A673 (cell line): ENCODE measurements at regions not wholly inside any gene's neighbourhood (a gene's known extent, or its start where the extent isn't known, plus 50 kb on each side); places are given as distances from the start of the nearest gene placed in this dataset.

Experiments used
- EZH2 ChIP-seq: fragments of 200-600 bp; sonication (generic); IDR thresholded peaks from 2 replicates; pipeline ENCODE4 v1.6.1; 2017; ENCODE audit warnings: borderline replicate concordance, low read depth, mild to moderate bottlenecking, mixed read lengths, antibody characterized with exemption, low read length; ENCODE audit not compliant: poor library complexity, severe bottlenecking
- TF ChIP-seq, protein P1 (sequence below): fragments of 300-800, 200-600 bp; sonication (generic); conservative IDR thresholded peaks from 2 replicates; pipeline ENCODE4 v1.5.1; 2017; ENCODE audit warnings: low read depth, mild to moderate bottlenecking, antibody characterized with exemption, low read length, moderate library complexity, mixed read lengths

DNA sequence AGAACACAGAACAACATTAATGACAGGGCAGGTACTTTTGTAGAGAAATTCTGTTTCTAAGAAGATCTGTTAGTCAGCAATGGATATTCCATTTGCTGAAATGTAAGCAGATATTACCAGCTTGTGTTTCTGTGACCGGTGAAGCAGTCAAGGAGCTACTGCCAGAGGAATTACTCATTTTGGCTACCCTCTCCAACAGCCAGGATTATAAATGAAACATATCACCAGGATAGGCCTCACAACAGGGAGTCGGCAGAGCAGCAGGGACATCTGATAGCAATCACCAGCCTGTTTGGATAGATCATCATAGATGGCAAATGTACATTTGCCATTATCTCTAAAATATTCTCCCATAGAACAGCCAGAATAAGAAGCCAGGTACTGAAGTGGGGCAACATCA is 440.7 kb downstream of the KCNH5 start:
- TF ChIP-seq, protein P1, sequence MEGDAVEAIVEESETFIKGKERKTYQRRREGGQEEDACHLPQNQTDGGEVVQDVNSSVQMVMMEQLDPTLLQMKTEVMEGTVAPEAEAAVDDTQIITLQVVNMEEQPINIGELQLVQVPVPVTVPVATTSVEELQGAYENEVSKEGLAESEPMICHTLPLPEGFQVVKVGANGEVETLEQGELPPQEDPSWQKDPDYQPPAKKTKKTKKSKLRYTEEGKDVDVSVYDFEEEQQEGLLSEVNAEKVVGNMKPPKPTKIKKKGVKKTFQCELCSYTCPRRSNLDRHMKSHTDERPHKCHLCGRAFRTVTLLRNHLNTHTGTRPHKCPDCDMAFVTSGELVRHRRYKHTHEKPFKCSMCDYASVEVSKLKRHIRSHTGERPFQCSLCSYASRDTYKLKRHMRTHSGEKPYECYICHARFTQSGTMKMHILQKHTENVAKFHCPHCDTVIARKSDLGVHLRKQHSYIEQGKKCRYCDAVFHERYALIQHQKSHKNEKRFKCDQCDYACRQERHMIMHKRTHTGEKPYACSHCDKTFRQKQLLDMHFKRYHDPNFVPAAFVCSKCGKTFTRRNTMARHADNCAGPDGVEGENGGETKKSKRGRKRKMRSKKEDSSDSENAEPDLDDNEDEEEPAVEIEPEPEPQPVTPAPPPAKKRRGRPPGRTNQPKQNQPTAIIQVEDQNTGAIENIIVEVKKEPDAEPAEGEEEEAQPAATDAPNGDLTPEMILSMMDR: no peak
- TF ChIP-seq EZH2: no peak
